ENCODE measurements at regions not wholly inside any gene's neighbourhood (a gene's known extent, or its start where the extent isn't known, plus 50 kb on each side); places are given as distances from the start of the nearest gene placed in this dataset.

- TF ChIP-seq CTCF (conservative IDR thresholded peaks at IDR 0.05; ENCODE audit: low read length) (no peak), EZH2phosphoT487 (IDR thresholded peaks at IDR 0.05; ENCODE audit: borderline replicate concordance) (no peak)
Observed at GRCh38 chr4:140284456-140284855, 89.0 kb upstream of the SCOC start.

Data from Loucy (cell line).